ENCODE measurements at regions not wholly inside any gene's neighbourhood (a gene's known extent, or its start where the extent isn't known, plus 50 kb on each side); places are given as distances from the start of the nearest gene placed in this dataset.
"Not testable (repeated sequence)": the region's sequence is repeated elsewhere in the genome, so short reads cannot be mapped to it uniquely, and the experiment has no call there.

GRCh38 chrX:15016051-15016450 is 142.8 kb downstream of the MOSPD2 start:
- Histone ChIP-seq H3K27me3 (no peaks in the 10 kb centered on the region), H3K36me3 (no peaks in the 10 kb centered on the region), H3K9me3 (no peaks in the 10 kb centered on the region), H3K27ac (no peak overlapping the region), H3K4me1 (ENCODE audit: control insufficient read depth in 1 of 2, insufficient read depth in 1 of 2, low read depth in 1 of 2, low read length in 1 of 2) (no peaks in the 10 kb centered on the region), H3K4me3 (ENCODE audit: low read depth in 1 of 2, low read length in 1 of 2) (no peak overlapping the region)
- no peak for TF ChIP-seq CTCF (IDR thresholded peaks at IDR 0.05)

GRCh38 chrX:15014281-15014680 is 141.1 kb downstream of the MOSPD2 start:
- no peaks in the 10 kb centered on the region for H3K9me3 ChIP-seq
- H3K4me3 ChIP-seq (ENCODE audit: low read depth in 1 of 2, low read length in 1 of 2): no peak overlapping the region
- no peak overlapping the region for H3K27ac ChIP-seq
- no peaks in the 10 kb centered on the region for H3K4me1 ChIP-seq (ENCODE audit: control insufficient read depth in 1 of 2, insufficient read depth in 1 of 2, low read depth in 1 of 2, low read length in 1 of 2)
- no peaks in the 10 kb centered on the region for H3K36me3 ChIP-seq
- TF ChIP-seq CTCF (IDR thresholded peaks at IDR 0.05): no peak
- H3K27me3 ChIP-seq: no peaks in the 10 kb centered on the region

GRCh38 chrX:15013461-15013860 is 140.2 kb downstream of the MOSPD2 start:
- Histone ChIP-seq H3K4me3 (ENCODE audit: low read depth in 1 of 2, low read length in 1 of 2) (no peak overlapping the region), H3K27me3 (no peaks in the 10 kb centered on the region), H3K27ac (no peak overlapping the region), H3K36me3 (no peaks in the 10 kb centered on the region), H3K4me1 (ENCODE audit: control insufficient read depth in 1 of 2, insufficient read depth in 1 of 2, low read depth in 1 of 2, low read length in 1 of 2) (no peaks in the 10 kb centered on the region), H3K9me3 (no peaks in the 10 kb centered on the region)
- no peak for TF ChIP-seq CTCF (IDR thresholded peaks at IDR 0.05)

- H3K4me1 ChIP-seq (ENCODE audit: control insufficient read depth in 1 of 2, insufficient read depth in 1 of 2, low read depth in 1 of 2, low read length in 1 of 2): no peaks in the 10 kb centered on the region
Observed at GRCh38 chrX:14997271-14997670, 124.0 kb downstream of the MOSPD2 start.

GRCh38 chrX:14984425-14984824 is 111.2 kb downstream of the MOSPD2 start:
- not testable (repeated sequence) for H3K9me3 ChIP-seq; H3K4me3 ChIP-seq (ENCODE audit: low read depth in 1 of 2, low read length in 1 of 2); H3K27me3 ChIP-seq; H3K27ac ChIP-seq; H3K36me3 ChIP-seq; H3K4me1 ChIP-seq (ENCODE audit: control insufficient read depth in 1 of 2, insufficient read depth in 1 of 2, low read depth in 1 of 2, low read length in 1 of 2)

More at GRCh38 chrX:14997271-14997670, 124.0 kb downstream of the MOSPD2 start:
- TF ChIP-seq CTCF (IDR thresholded peaks at IDR 0.05): no peak
- Histone ChIP-seq H3K36me3 (no peaks in the 10 kb centered on the region), H3K9me3 (no peaks in the 10 kb centered on the region), H3K4me3 (ENCODE audit: low read depth in 1 of 2, low read length in 1 of 2) (no peak overlapping the region), H3K27me3 (no peaks in the 10 kb centered on the region), H3K27ac (no peak overlapping the region)

Measured in neutrophil (primary cell).